ENCODE measurements at regions not wholly inside any gene's neighbourhood (a gene's known extent, or its start where the extent isn't known, plus 50 kb on each side); places are given as distances from the start of the nearest gene placed in this dataset.

DNA sequence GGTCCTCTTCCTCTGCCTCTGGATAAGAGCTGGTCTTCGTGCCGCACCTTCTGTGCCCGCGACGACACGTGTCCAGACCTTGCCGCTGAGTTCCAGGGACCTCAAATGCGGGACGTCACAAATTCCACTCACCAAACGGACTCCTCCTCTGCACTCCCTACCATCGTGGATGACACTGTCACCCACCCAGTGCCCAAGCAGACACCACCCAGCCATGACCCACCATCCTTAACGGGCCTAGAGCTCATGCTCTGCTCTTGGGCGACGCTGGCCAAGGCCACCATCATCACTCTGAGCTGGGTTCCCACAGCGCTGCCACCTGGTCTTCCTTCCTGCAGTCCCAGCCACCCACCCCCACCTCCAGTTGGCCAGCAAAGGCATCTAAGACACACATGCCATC is 96.4 kb upstream of the RPL38 start:
- DNase-seq (no peak), ATAC-seq (no peak)
- TF ChIP-seq, protein P1, sequence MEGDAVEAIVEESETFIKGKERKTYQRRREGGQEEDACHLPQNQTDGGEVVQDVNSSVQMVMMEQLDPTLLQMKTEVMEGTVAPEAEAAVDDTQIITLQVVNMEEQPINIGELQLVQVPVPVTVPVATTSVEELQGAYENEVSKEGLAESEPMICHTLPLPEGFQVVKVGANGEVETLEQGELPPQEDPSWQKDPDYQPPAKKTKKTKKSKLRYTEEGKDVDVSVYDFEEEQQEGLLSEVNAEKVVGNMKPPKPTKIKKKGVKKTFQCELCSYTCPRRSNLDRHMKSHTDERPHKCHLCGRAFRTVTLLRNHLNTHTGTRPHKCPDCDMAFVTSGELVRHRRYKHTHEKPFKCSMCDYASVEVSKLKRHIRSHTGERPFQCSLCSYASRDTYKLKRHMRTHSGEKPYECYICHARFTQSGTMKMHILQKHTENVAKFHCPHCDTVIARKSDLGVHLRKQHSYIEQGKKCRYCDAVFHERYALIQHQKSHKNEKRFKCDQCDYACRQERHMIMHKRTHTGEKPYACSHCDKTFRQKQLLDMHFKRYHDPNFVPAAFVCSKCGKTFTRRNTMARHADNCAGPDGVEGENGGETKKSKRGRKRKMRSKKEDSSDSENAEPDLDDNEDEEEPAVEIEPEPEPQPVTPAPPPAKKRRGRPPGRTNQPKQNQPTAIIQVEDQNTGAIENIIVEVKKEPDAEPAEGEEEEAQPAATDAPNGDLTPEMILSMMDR (IDR thresholded peaks at IDR 0.05), result no peak
- TF ChIP-seq POLR2A (IDR thresholded peaks at IDR 0.05), result no peak
- no peaks in the 10 kb centered on the region for H3K9me3 ChIP-seq
- intact Hi-C loops (cut with DNase I), result no loop called here
- 78% methylated on average over 10 of the region's 15 CpGs for WGBS (ENCODE audit: insufficient coverage, low coverage, low lambda C conversion rate, missing lambda C conversion rate)
- H3K4me1 ChIP-seq, result no peaks in the 10 kb centered on the region
- peaks cover 0 to 3% of the 10 kb centered on the region in 2 donors for H3K27me3 ChIP-seq
- no peaks in the 10 kb centered on the region for H3K36me3 ChIP-seq
- no peak overlapping the region for H3K27ac ChIP-seq
- no peak overlapping the region for H3K4me3 ChIP-seq

DNA sequence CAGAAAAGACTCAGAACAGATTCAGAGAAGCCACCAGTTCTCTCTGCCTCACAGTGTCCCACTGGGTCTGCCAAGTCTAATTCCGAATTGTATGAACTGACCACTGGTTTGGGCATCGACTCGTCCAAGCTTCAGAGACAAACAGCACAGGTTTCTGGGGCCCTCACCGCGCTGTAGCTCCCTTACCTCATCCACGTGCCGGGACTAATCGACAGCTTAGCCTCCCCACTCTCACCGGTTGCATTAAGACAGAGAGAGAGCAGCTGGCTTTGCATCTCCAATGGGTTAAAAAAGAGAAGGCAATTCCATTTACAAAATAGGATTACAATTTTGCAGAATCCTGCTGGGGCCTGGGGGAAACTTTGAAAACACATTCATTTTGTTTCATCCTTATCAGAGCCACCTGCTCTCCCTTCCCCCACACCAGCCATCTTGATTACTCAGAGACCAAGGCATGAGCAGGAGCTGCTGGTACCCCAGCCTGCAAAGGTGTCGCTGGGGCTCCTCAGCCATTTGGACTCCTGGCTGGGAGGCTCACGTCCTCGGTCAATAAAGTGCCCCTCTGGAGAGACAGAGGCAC is 95.3 kb upstream of the RPL38 start:
- Histone ChIP-seq H3K4me1 (no peaks in the 10 kb centered on the region), H3K27ac (no peak overlapping the region), H3K4me3 (no peak overlapping the region), H3K27me3 (peaks cover 0 to 3% of the 10 kb centered on the region in 2 donors), H3K9me3 (no peaks in the 10 kb centered on the region), H3K36me3 (no peaks in the 10 kb centered on the region)
- intact Hi-C loops (cut with DNase I), result no loop called here
- TF ChIP-seq, protein P1 (IDR thresholded peaks at IDR 0.05), result no peak
- TF ChIP-seq POLR2A (IDR thresholded peaks at IDR 0.05), result no peak
- DNase-seq (no peak), ATAC-seq (no peak)
- WGBS (ENCODE audit: insufficient coverage, low coverage, low lambda C conversion rate, missing lambda C conversion rate), result 37% methylated on average over 6 of the region's 12 CpGs

DNA sequence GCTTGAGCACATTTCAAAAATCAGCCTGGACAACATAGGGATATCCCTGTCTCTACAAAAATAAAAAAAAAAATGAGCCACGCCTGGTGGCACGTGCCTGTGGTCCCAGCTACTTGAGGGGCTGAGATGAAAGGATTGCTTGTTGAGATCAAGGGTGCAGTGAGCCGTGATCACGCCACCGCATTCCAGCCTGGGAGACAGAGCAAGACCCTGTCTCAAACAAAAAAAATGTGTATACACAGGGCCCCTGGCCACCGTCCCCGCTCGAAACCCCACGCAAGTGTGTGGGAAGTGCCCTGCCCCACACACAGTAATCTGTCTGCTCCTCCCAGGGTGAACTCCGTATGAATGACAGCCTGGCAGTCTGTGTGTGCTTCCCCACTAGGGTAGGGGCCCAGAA is 93.0 kb upstream of the RPL38 start:
- Histone ChIP-seq H3K4me1 (no peaks in the 10 kb centered on the region), H3K36me3 (no peaks in the 10 kb centered on the region), H3K9me3 (no peaks in the 10 kb centered on the region), H3K27me3 (peaks cover 0 to 3% of the 10 kb centered on the region in 2 donors), H3K4me3 (no peak overlapping the region), H3K27ac (no peak overlapping the region)
- ATAC-seq (no peak), DNase-seq (no peak)
- 33% methylated on average over 7 of the region's 10 CpGs for WGBS (ENCODE audit: insufficient coverage, low coverage, low lambda C conversion rate, missing lambda C conversion rate)
- intact Hi-C loops (cut with DNase I), result no loop called here
- TF ChIP-seq, protein P1 (IDR thresholded peaks at IDR 0.05), result no peak
- TF ChIP-seq POLR2A (IDR thresholded peaks at IDR 0.05), result no peak

DNA sequence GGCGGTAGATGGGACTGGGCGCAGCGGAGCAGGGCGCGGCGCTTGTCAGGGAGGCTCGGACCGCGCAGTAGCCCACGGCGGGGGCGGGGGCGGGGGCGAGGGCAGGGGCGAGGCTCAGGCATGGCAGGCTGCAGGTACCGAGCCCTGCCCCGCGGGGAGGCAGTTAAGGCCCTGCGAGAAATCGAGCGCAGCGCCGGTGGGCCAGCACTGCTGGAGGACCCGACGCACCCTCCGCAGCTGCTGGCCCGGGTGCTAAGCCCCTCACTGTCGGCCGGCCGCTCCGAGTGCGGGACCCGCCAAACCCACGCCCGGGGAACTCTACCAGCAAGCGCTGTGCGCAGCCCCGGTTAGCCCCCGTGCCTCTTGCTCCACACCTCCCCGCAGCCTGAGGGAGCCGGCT is 90.2 kb upstream of the RPL38 start:
- H3K4me3 ChIP-seq, result no peak overlapping the region
- 84% methylated on average over 10 of the region's 41 CpGs for WGBS (ENCODE audit: insufficient coverage, low coverage, low lambda C conversion rate, missing lambda C conversion rate)
- H3K27ac ChIP-seq, result no peak overlapping the region
- intact Hi-C loops (cut with DNase I), result no loop called here
- no peak for DNase-seq
- TF ChIP-seq, protein P1 (IDR thresholded peaks at IDR 0.05), result no peak
- no peak for TF ChIP-seq POLR2A (IDR thresholded peaks at IDR 0.05)
- peaks cover 0 to 3% of the 10 kb centered on the region in 2 donors for H3K27me3 ChIP-seq
- H3K4me1 ChIP-seq, result no peaks in the 10 kb centered on the region
- H3K36me3 ChIP-seq, result no peaks in the 10 kb centered on the region
- ATAC-seq, result no peak
- no peaks in the 10 kb centered on the region for H3K9me3 ChIP-seq

DNA sequence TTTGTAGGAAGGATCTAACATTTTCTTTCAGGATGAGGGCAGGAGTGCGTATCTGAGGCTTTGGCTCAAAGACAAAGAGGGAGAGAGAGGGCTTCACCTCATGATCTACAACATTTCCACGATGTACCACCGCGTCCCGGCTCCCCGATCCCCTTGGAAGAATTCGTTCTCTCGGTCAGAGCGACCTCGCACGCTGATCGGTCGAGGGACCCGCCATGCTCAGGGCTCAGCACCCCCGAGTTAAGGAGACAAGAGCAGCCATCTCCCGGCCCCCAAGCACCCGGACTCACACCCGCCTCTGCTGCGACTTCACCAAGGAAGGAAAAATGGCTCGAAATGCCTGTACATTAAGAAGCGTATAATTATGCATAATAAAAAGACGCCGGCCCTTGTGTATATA is 89.5 kb upstream of the RPL38 start:
- no peak for TF ChIP-seq POLR2A (IDR thresholded peaks at IDR 0.05)
- TF ChIP-seq, protein P1 (IDR thresholded peaks at IDR 0.05), result no peak
- no peak for ATAC-seq

More for the DNA sequence above, 89.5 kb upstream of the RPL38 start:
- H3K36me3 ChIP-seq, result no peaks in the 10 kb centered on the region
- no peak overlapping the region for H3K4me3 ChIP-seq
- peaks cover 0 to 3% of the 10 kb centered on the region in 2 donors for H3K27me3 ChIP-seq
- H3K9me3 ChIP-seq, result no peaks in the 10 kb centered on the region
- no peak for DNase-seq
- 76% methylated on average over 13 of the region's 23 CpGs for WGBS (ENCODE audit: insufficient coverage, low coverage, low lambda C conversion rate, missing lambda C conversion rate)
- H3K4me1 ChIP-seq, result no peaks in the 10 kb centered on the region
- no peak overlapping the region for H3K27ac ChIP-seq
- intact Hi-C loops (cut with DNase I), result no loop called here

Measured in right lobe of liver (tissue), 6 donors.